HEK293 (cell line): ENCODE measurements at regions not wholly inside any gene's neighbourhood (a gene's known extent, or its start where the extent isn't known, plus 50 kb on each side); places are given as distances from the start of the nearest gene placed in this dataset.

ENCODE experiments used
- CTCF ChIP-seq: fragments of 450-650 bp; formaldehyde crosslinking; IDR thresholded peaks from 2 replicates; pipeline ENCODE4 v1.5.1; 2016; ENCODE audit warnings: missing biosample characterization, missing genetic modification characterization
- OSR2 ChIP-seq: fragments of 450-650 bp; formaldehyde crosslinking; IDR thresholded peaks from 2 replicates; pipeline ENCODE4 v1.5.1; 2016; ENCODE audit warnings: missing biosample characterization, missing genetic modification characterization
- REPIN1 ChIP-seq: fragments of 450-650 bp; formaldehyde crosslinking; IDR thresholded peaks from 2 replicates; pipeline ENCODE4 v1.5.1; 2017; ENCODE audit warnings: missing biosample characterization, missing genetic modification characterization, low read depth
- YY1 ChIP-seq: fragments of 450-650 bp; formaldehyde crosslinking; IDR thresholded peaks from 2 replicates; pipeline ENCODE4 v1.5.1; 2018; ENCODE audit warnings: missing biosample characterization, missing genetic modification characterization
- ZBTB21 ChIP-seq: fragments of 450-650 bp; formaldehyde crosslinking; IDR thresholded peaks from 2 replicates; pipeline ENCODE4 v1.5.1; 2017; ENCODE audit warnings: missing biosample characterization, missing genetic modification characterization
- ZNF19 ChIP-seq: fragments of 450-650 bp; formaldehyde crosslinking; IDR thresholded peaks from 2 replicates; pipeline ENCODE4; 2016; ENCODE audit warnings: missing biosample characterization, missing genetic modification characterization, low read depth
- ZNF501 ChIP-seq: fragments of 450-650 bp; formaldehyde crosslinking; IDR thresholded peaks from 2 replicates; pipeline ENCODE4 v1.5.1; 2016; ENCODE audit warnings: missing biosample characterization, missing genetic modification characterization
- ZNF624 ChIP-seq: fragments of 450-650 bp; formaldehyde crosslinking; IDR thresholded peaks from 2 replicates; pipeline ENCODE4 v1.5.1; 2017; ENCODE audit warnings: missing biosample characterization, missing genetic modification characterization
- TF ChIP-seq, protein P1 (sequence below): sonication (generic); formaldehyde crosslinking; IDR thresholded peaks from 2 replicates; pipeline ENCODE4 v1.8.1; 2022; ENCODE audit warnings: mild to moderate bottlenecking, moderate library complexity, missing genetic modification reagents
- TF ChIP-seq, protein P2 (sequence below): fragments of 450-650 bp; formaldehyde crosslinking; IDR thresholded peaks from 2 replicates; pipeline ENCODE4 v1.5.1; 2016; ENCODE audit warnings: missing biosample characterization, missing genetic modification characterization

GRCh38 chr19:31181535-31181934 lies 167.7 kb downstream of the TSHZ3 start:
- TF ChIP-seq CTCF (tag by site-specific recombination), result no peak
- TF ChIP-seq OSR2 (tag by site-specific recombination), result no peak
- TF ChIP-seq REPIN1 (tag by site-specific recombination), result no peak
- TF ChIP-seq, protein P1, sequence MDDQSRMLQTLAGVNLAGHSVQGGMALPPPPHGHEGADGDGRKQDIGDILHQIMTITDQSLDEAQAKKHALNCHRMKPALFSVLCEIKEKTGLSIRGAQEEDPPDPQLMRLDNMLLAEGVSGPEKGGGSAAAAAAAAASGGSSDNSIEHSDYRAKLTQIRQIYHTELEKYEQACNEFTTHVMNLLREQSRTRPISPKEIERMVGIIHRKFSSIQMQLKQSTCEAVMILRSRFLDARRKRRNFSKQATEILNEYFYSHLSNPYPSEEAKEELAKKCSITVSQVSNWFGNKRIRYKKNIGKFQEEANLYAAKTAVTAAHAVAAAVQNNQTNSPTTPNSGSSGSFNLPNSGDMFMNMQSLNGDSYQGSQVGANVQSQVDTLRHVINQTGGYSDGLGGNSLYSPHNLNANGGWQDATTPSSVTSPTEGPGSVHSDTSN (CRISPR knock-in tag), result no peak
- no peak for TF ChIP-seq ZNF624 (tag by site-specific recombination)
- no peak for TF ChIP-seq ZNF19 (tag by site-specific recombination)
- TF ChIP-seq ZBTB21 (tag by site-specific recombination), result no peak
- no peak for TF ChIP-seq ZNF501 (tag by site-specific recombination)
- TF ChIP-seq, protein P2, sequence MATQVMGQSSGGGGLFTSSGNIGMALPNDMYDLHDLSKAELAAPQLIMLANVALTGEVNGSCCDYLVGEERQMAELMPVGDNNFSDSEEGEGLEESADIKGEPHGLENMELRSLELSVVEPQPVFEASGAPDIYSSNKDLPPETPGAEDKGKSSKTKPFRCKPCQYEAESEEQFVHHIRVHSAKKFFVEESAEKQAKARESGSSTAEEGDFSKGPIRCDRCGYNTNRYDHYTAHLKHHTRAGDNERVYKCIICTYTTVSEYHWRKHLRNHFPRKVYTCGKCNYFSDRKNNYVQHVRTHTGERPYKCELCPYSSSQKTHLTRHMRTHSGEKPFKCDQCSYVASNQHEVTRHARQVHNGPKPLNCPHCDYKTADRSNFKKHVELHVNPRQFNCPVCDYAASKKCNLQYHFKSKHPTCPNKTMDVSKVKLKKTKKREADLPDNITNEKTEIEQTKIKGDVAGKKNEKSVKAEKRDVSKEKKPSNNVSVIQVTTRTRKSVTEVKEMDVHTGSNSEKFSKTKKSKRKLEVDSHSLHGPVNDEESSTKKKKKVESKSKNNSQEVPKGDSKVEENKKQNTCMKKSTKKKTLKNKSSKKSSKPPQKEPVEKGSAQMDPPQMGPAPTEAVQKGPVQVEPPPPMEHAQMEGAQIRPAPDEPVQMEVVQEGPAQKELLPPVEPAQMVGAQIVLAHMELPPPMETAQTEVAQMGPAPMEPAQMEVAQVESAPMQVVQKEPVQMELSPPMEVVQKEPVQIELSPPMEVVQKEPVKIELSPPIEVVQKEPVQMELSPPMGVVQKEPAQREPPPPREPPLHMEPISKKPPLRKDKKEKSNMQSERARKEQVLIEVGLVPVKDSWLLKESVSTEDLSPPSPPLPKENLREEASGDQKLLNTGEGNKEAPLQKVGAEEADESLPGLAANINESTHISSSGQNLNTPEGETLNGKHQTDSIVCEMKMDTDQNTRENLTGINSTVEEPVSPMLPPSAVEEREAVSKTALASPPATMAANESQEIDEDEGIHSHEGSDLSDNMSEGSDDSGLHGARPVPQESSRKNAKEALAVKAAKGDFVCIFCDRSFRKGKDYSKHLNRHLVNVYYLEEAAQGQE (tag by site-specific recombination), result no peak
- TF ChIP-seq YY1 (tag by site-specific recombination), result no peak
